ENCODE measurements at regions not wholly inside any gene's neighbourhood (a gene's known extent, or its start where the extent isn't known, plus 50 kb on each side); places are given as distances from the start of the nearest gene placed in this dataset.

DNA sequence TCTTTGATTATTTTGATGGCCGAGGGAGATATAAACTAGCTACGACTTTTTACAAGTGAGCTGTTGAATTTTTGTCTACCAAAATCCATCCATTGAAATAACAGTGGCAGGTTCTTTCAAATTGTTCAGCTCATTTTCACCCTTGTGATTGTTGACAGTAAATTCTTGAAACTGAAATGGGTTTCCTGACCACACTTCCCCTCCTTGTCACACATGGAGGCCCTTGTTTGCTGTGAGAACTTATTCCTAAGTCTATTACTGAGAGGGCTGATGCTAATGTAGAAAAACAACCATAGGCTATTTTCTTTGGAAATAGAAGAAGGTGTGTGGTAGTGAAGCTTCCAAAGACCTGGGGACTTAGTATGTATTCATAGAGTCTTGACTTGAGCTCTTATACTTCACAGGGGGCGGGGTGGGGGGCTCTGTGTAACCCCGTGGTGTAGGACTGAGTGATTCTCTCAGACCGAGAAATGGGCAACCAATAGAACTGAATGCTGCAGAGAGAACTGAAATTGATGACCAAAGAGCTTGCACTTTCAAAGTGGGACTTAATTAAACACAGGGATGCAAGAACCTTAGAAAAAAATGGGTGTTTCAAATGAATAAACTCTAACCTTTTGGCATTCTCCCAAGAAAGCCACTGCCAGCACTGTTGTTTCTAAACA, 718.9 kb downstream of the CCSER2 start (continued):
- TF ChIP-seq, protein P1, sequence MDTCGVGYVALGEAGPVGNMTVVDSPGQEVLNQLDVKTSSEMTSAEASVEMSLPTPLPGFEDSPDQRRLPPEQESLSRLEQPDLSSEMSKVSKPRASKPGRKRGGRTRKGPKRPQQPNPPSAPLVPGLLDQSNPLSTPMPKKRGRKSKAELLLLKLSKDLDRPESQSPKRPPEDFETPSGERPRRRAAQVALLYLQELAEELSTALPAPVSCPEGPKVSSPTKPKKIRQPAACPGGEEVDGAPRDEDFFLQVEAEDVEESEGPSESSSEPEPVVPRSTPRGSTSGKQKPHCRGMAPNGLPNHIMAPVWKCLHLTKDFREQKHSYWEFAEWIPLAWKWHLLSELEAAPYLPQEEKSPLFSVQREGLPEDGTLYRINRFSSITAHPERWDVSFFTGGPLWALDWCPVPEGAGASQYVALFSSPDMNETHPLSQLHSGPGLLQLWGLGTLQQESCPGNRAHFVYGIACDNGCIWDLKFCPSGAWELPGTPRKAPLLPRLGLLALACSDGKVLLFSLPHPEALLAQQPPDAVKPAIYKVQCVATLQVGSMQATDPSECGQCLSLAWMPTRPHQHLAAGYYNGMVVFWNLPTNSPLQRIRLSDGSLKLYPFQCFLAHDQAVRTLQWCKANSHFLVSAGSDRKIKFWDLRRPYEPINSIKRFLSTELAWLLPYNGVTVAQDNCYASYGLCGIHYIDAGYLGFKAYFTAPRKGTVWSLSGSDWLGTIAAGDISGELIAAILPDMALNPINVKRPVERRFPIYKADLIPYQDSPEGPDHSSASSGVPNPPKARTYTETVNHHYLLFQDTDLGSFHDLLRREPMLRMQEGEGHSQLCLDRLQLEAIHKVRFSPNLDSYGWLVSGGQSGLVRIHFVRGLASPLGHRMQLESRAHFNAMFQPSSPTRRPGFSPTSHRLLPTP (IDR thresholded peaks at IDR 0.05; ENCODE audit: borderline replicate concordance, extremely low read depth, insufficient read length) = no peak

DNA sequence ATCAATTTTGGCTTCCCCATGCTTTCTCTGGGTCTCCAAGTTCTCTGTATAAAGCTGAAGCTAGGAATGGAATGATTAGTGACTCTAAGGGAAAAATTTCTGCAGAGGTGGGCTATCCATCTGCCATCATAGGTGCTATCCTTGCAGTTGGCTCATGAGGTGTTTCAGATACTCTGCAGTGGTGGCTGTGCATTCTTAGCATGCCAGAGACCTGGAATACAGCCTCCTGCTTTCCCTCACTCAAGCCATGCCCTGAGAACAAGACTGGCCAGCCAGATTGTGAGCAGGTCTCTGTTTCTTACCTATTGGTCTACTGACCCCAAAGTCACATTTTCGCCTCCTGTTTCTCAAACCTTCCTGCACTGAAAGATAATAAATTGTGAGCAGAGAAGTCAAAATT, 719.6 kb downstream of the CCSER2 start:
- no peaks in the 10 kb centered on the region for H4K20me1 ChIP-seq (replicated peaks; ENCODE audit: control insufficient read depth, insufficient read depth, low read length)
- DNase-seq (ENCODE audit: extremely low read depth in 1 of 4, low spot score in 3 of 4) (no peak), FAIRE-seq (no peak), ATAC-seq (no peak)
- no peak for TF ChIP-seq RBM14 (IDR thresholded peaks at IDR 0.05; ENCODE audit: borderline replicate concordance, insufficient read depth, low read depth, low read length)
- TF ChIP-seq, protein P2, sequence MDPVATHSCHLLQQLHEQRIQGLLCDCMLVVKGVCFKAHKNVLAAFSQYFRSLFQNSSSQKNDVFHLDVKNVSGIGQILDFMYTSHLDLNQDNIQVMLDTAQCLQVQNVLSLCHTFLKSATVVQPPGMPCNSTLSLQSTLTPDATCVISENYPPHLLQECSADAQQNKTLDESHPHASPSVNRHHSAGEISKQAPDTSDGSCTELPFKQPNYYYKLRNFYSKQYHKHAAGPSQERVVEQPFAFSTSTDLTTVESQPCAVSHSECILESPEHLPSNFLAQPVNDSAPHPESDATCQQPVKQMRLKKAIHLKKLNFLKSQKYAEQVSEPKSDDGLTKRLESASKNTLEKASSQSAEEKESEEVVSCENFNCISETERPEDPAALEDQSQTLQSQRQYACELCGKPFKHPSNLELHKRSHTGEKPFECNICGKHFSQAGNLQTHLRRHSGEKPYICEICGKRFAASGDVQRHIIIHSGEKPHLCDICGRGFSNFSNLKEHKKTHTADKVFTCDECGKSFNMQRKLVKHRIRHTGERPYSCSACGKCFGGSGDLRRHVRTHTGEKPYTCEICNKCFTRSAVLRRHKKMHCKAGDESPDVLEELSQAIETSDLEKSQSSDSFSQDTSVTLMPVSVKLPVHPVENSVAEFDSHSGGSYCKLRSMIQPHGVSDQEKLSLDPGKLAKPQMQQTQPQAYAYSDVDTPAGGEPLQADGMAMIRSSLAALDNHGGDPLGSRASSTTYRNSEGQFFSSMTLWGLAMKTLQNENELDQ (CRISPR knock-in tag; IDR thresholded peaks at IDR 0.05; ENCODE audit: borderline replicate concordance) = no peak
- BruUV-seq (replicated peaks) = no TSS peak
- H2AFZ ChIP-seq (ENCODE audit: low read depth, low read length) = no peak overlapping the region
- in situ Hi-C loops (cut with MboI) (no loop called here), intact Hi-C loops (cut with micrococcal nuclease) (no loop called here)
- no peaks in the 10 kb centered on the region for H3K9me1 ChIP-seq (ENCODE audit: control insufficient read depth, insufficient read depth, low read length)
- H3K4me3 ChIP-seq = no peak overlapping the region
- ChIA-PET CTCF (ENCODE audit: low intra/inter-chr PET ratio) (no interaction called here), POLR2A (no interaction called here)
- 0 out of 2 replicates have a peak, but pooled peaks cover 2% of the 10 kb centered on the region for H3K9me3 ChIP-seq (replicated peaks; ENCODE audit: control insufficient read depth, insufficient read depth, low read depth, low read length)
- 8% methylated on average over 1 of the region's 1 CpG for WGBS (ENCODE audit: insufficient coverage, low coverage, missing lambda C conversion rate)
- no peaks in the 10 kb centered on the region for H3K36me3 ChIP-seq (ENCODE audit: control insufficient read depth, insufficient read depth, low read length)
- H3K4me1 ChIP-seq (replicated peaks in 1 of 2; ENCODE audit: control insufficient read depth in 2 of 2, insufficient read depth in 2 of 2, low read length in 2 of 2) = no peaks in the 10 kb centered on the region
- H3K9ac ChIP-seq (ENCODE audit: insufficient read depth in 1 of 2, low read depth in 2 of 2, low read length in 2 of 2) = no peak overlapping the region
- H3K27me3 ChIP-seq (ENCODE audit: control insufficient read depth in 2 of 2, insufficient read depth in 2 of 2, low read length in 2 of 2) = no peaks in the 10 kb centered on the region
- no peaks in the 10 kb centered on the region for H3K79me2 ChIP-seq (ENCODE audit: control insufficient read depth, insufficient read depth, low read length)
- H3K27ac ChIP-seq (ENCODE audit: extremely low read depth, low read depth, low read length) = no peak overlapping the region
- no peak overlapping the region for H3K4me2 ChIP-seq (ENCODE audit: insufficient read depth, low read length)

All from K562 (cell line).